Psoas muscle (tissue), 7 donors: ENCODE measurements at regions not wholly inside any gene's neighbourhood (a gene's known extent, or its start where the extent isn't known, plus 50 kb on each side); places are given as distances from the start of the nearest gene placed in this dataset.

ENCODE experiments used
- ATAC-seq, 4 donors: fragments of 200-7000 bp; cut with Tn5 transposase; one replicate each; pipeline ENCODE4 v1.9.1; 2020; ENCODE audit warnings: moderate library complexity in 3 of 4, mild to moderate bottlenecking in 2 of 4
- DNase-seq, 2 donors: peaks; one replicate each; pipeline ENCODE4 v3.0.0-alpha.2; 2020
- H3K27ac ChIP-seq: fragments of 200-600 bp; one replicate; pipeline ENCODE4 v1.8.0; 2022
- H3K27me3 ChIP-seq, 3 donors: fragments of 200-600 bp in 1 of 3; one replicate each; pipeline versions ENCODE4 v1.6.1 to v1.8.0; 2013 to 2022; ENCODE audit warnings: low read length in 2 of 3, mild to moderate bottlenecking in 2 of 3, moderate library complexity in 1 of 3; ENCODE audit not compliant: insufficient read depth in 3 of 3
- H3K36me3 ChIP-seq, 2 donors: fragments of 200-600 bp in 1 of 2; one replicate each; pipeline versions ENCODE4 v1.6.1 to v1.8.0; 2013 to 2022; ENCODE audit warnings: low read depth in 1 of 2, mild to moderate bottlenecking in 1 of 2, moderate library complexity in 1 of 2; ENCODE audit not compliant: insufficient read depth in 1 of 2
- H3K4me1 ChIP-seq: fragments of 200-600 bp; one replicate; pipeline ENCODE4 v1.8.0; 2022
- H3K4me3 ChIP-seq: fragments of 200-600 bp; one replicate; pipeline ENCODE4 v1.8.0; 2022; ENCODE audit warnings: mild to moderate bottlenecking
- H3K9me3 ChIP-seq: fragments of 200-600 bp; one replicate; pipeline ENCODE4 v1.8.0; 2022
- WGBS, 3 donors: extraction: QIAGEN DNeasy Blood & Tissue Kit; methylation state at CpG; one replicate each; pipeline versions ENCODE4 v1.1.6 to v1.1.7; 2013; 5-methylcytosine and 5-hydroxymethylcytosine counted together
- intact Hi-C, 2 donors: fragments of 100-400 bp; cut with DNase I; formaldehyde crosslinking; loops; one replicate each; pipeline versions ENCODE4 v1.11.0 to v1.14.2; 2022
- TF ChIP-seq, protein P1 (sequence below): fragments of 200-600 bp; IDR thresholded peaks from one replicate; pipeline ENCODE4 v1.8.0; 2022; ENCODE audit warnings: antibody characterized with exemption
- donor health status: healthy with polysubstance abuse.
- donor health status: DM: no; HTN: no; CAD: no; lungs with moderate emphysema.
- donor health status: Bipolar disorder and iron deficiency.
- donor health status: healthy.
- donor health status: DM: yes; HTN: yes; CAD: no.
- donor health status: DM: no; HTN: no; CAD: no.
- donor health status: DM: yes; HTN: yes; CAD: no.

DNA sequence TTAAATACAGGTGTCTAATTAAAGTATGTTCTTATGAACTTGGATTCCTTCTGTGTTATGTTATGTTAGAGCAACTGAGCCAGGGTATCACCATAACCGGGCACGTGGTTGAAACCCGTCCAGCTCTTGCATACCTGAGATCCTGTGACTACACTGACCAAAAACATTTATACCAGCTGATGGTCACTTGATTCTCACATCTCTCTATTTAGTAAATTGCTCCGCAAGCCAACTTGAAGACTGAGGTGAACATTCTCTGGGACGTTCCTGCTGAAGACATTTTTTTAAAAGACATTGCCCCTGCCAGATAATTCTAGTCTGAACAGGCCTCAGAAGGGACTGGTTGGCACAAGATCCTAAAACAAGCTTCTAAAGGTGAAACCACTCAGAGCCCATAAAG, 550.0 kb upstream of the DIPK2B start:
- Histone ChIP-seq H3K4me1 (no peaks in the 10 kb centered on the region), H3K9me3 (no peaks in the 10 kb centered on the region), H3K4me3 (no peak overlapping the region), H3K36me3 (no peaks in the 10 kb centered on the region), H3K27ac (no peak overlapping the region), H3K27me3 (peaks cover 0 to 3% (median 0%) of the 10 kb centered on the region in 3 donors)
- intact Hi-C loops = loop anchor here in 1 of 2 donors (10.0 kb wide), 1 partner anchor 566 kb away; no protein-coding TSS in a partner anchor
- 15 to 47% (median 31%) methylated on average over 5 of the region's 5 CpGs for WGBS, 3 donors
- ATAC-seq = peak; percentile 46 to 74 (median 52)
- no peak for DNase-seq
- TF ChIP-seq, protein P1, sequence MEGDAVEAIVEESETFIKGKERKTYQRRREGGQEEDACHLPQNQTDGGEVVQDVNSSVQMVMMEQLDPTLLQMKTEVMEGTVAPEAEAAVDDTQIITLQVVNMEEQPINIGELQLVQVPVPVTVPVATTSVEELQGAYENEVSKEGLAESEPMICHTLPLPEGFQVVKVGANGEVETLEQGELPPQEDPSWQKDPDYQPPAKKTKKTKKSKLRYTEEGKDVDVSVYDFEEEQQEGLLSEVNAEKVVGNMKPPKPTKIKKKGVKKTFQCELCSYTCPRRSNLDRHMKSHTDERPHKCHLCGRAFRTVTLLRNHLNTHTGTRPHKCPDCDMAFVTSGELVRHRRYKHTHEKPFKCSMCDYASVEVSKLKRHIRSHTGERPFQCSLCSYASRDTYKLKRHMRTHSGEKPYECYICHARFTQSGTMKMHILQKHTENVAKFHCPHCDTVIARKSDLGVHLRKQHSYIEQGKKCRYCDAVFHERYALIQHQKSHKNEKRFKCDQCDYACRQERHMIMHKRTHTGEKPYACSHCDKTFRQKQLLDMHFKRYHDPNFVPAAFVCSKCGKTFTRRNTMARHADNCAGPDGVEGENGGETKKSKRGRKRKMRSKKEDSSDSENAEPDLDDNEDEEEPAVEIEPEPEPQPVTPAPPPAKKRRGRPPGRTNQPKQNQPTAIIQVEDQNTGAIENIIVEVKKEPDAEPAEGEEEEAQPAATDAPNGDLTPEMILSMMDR = no peak

DNA sequence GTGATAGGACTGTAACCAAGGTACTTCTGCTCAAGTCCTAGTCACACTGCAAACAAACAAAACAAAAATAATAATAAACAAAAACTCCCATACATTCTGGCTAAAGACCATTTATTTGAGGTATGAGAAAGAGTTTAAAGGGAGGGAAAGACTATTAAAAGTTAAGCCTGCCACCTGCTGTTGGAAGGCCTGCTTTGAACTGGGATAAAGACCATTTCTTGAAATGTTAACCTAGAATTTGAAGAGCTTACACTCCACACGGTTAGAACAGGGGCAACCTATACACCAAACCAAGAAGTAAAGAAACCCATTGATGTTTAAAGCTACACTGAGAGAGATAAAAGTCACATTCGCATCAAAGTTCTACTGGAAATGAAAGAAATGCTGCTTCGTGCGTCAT, 548.7 kb upstream of the DIPK2B start:
- TF ChIP-seq, protein P1 = peak; percentile 22
- no peak for DNase-seq
- WGBS, 3 donors = 66 to 80% (median 69%) methylated on average over 4 of the region's 4 CpGs
- Histone ChIP-seq H3K27ac (no peak overlapping the region), H3K9me3 (no peaks in the 10 kb centered on the region), H3K4me3 (no peak overlapping the region), H3K4me1 (no peaks in the 10 kb centered on the region), H3K36me3 (no peaks in the 10 kb centered on the region), H3K27me3 (peaks cover 0 to 3% (median 0%) of the 10 kb centered on the region in 3 donors)
- no peak for ATAC-seq
- intact Hi-C loops = loop anchor here in 1 of 2 donors (10.0 kb wide), 1 partner anchor 235 kb away; no protein-coding TSS in a partner anchor

DNA sequence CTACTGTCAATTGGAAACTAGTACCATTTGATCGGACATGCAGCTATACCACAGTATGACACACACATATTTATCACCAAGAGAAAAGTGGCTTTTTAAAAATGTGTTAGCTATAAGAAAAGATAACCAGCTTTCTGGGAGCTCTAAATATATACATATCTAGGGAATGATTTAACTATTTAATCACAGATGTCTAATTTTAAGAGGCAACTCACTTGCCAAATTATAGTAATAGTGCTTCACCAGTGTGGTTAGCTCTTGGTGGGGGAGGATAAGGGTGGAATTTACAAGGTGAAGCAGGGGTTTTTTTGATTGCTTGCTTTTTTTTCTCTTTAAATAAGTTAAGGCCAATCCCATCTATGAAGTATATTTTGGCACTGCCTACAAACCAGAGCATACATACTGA, 547.7 kb upstream of the DIPK2B start:
- intact Hi-C loops = loop anchor here in 1 of 2 donors (10.0 kb wide), 1 partner anchor 234 kb away; no protein-coding TSS in a partner anchor
- ATAC-seq (no peak), DNase-seq (no peak)
- Histone ChIP-seq H3K36me3 (no peaks in the 10 kb centered on the region), H3K9me3 (no peaks in the 10 kb centered on the region), H3K27me3 (peaks cover 0 to 4% (median 0%) of the 10 kb centered on the region in 3 donors), H3K4me3 (no peak overlapping the region), H3K27ac (no peak overlapping the region), H3K4me1 (no peaks in the 10 kb centered on the region)
- WGBS, 3 donors = 85 to 95% (median 95%) methylated on average over 1 of the region's 1 CpG
- TF ChIP-seq, protein P1 = no peak

DNA sequence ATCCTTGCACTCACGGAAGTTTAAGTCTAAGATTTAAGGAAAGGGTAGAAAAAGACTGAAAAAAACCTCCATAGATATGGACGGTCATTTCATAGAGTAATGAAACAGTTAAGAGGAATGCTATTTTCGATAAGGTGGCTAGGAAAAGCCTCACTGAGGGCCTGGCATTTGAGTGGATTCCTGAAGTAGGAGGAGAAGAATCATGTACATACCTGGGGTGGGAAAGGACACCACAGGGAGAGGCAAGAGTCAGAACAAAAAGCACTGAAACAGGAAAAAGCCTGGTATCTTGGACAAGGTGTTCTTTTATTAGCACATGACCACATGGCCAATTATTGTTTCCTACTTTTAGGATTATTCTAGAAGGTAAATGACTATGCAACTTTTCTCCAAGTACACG, 547.2 kb upstream of the DIPK2B start:
- H3K27me3 ChIP-seq = peaks cover 0 to 5% (median 0%) of the 10 kb centered on the region in 3 donors
- H3K27ac ChIP-seq = no peak overlapping the region
- TF ChIP-seq, protein P1 = no peak
- intact Hi-C loops = loop anchor here in 1 of 2 donors (10.0 kb wide), 1 partner anchor 233 kb away; no protein-coding TSS in a partner anchor
- no peaks in the 10 kb centered on the region for H3K36me3 ChIP-seq
- WGBS, 3 donors = 56 to 72% (median 62%) methylated on average over 4 of the region's 4 CpGs
- H3K9me3 ChIP-seq = no peaks in the 10 kb centered on the region
- no peak overlapping the region for H3K4me3 ChIP-seq
- no peak for ATAC-seq
- DNase-seq = no peak
- no peaks in the 10 kb centered on the region for H3K4me1 ChIP-seq

DNA sequence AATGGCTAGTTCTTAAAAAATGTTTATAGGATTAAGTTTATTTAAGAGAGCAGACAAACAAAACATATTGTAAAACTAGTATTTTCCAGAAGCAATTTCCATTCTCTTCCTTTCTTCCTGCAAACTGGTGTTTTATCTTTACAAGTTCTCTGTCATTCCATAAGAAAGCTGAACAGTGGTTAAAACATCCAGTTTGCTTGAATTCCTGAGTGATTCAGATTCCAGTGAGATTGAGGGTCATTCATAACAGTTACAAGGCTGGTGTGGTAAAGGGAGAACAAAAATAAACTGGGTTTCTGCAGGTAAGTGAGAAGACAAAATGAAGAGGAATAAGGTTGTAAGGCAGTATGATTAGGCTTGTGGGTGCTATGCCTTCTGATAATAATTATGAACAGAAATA, 544.8 kb upstream of the DIPK2B start:
- no peaks in the 10 kb centered on the region for H3K9me3 ChIP-seq
- intact Hi-C loops = loop anchor here in 1 of 2 donors (10.0 kb wide), 1 partner anchor 231 kb away; no protein-coding TSS in a partner anchor
- no peaks in the 10 kb centered on the region for H3K4me1 ChIP-seq
- H3K36me3 ChIP-seq = no peaks in the 10 kb centered on the region
- no peak for ATAC-seq
- TF ChIP-seq, protein P1 = no peak
- no peak for DNase-seq
- H3K27ac ChIP-seq = no peak overlapping the region
- peaks cover 0 to 3% (median 0%) of the 10 kb centered on the region in 3 donors for H3K27me3 ChIP-seq
- H3K4me3 ChIP-seq = no peak overlapping the region
